Tibial nerve (tissue), 4 donors: ENCODE measurements at regions not wholly inside any gene's neighbourhood (a gene's known extent, or its start where the extent isn't known, plus 50 kb on each side); places are given as distances from the start of the nearest gene placed in this dataset.

Experiments
- DNase-seq, 2 donors: peaks; one replicate each; pipeline ENCODE4 v3.0.0-alpha.2; 2019; ENCODE audit warnings: low spot score in 2 of 2
- H3K27ac ChIP-seq, 4 donors: fragments of 200-600 bp; sonication (generic) in 3 of 4; one replicate each; pipeline ENCODE4 v1.5.1; 2017 to 2019; ENCODE audit warnings: mild to moderate bottlenecking in 1 of 4
- H3K27me3 ChIP-seq, 2 donors: fragments of 200-600 bp; sonication (generic) in 1 of 2; one replicate each; pipeline versions ENCODE4 v1.5.1 to v1.6.0; 2017 to 2019
- H3K36me3 ChIP-seq, 3 donors: fragments of 200-600 bp; sonication (generic); one replicate each; pipeline ENCODE4 v1.5.1; 2018 to 2019
- H3K4me1 ChIP-seq, 4 donors: fragments of 200-600 bp; sonication (generic) in 3 of 4; one replicate each; pipeline ENCODE4 v1.5.1; 2017 to 2019
- H3K4me3 ChIP-seq, 4 donors: fragments of 200-600 bp; sonication (generic) in 3 of 4; one replicate each; pipeline ENCODE4 v1.5.1; 2017 to 2019; ENCODE audit warnings: mild to moderate bottlenecking in 1 of 4, moderate library complexity in 1 of 4
- H3K9me3 ChIP-seq, 4 donors: fragments of 200-600 bp; sonication (generic) in 3 of 4; one replicate each; pipeline ENCODE4 v1.5.1; 2017 to 2019
- CTCF ChIP-seq, 5 experiments: fragments of 200-600 bp in 3 of 5; fragments of 450-650 bp in 2 of 5; sonication (generic) in 3 of 5; IDR thresholded peaks; one replicate each; pipeline ENCODE4 v1.5.1; 2016 to 2019; ENCODE audit warnings: antibody characterized with exemption in 5 of 5, mild to moderate bottlenecking in 3 of 5, moderate library complexity in 2 of 5
- EP300 ChIP-seq, 2 donors: sonication (generic); formaldehyde crosslinking; IDR thresholded peaks; one replicate each; pipeline ENCODE4 v1.6.1; 2017; ENCODE audit warnings: antibody characterized with exemption in 2 of 2, mild to moderate bottlenecking in 1 of 2
- POLR2A ChIP-seq, 2 donors: fragments of 450-650 bp; IDR thresholded peaks; one replicate each; pipeline ENCODE4 v1.6.1; 2017; ENCODE audit warnings: antibody characterized with exemption in 2 of 2, mild to moderate bottlenecking in 2 of 2, moderate library complexity in 2 of 2
- WGBS, 2 donors: methylation state at CpG; one replicate each; pipeline ENCODE4 v1.1.5; 2018; 5-methylcytosine and 5-hydroxymethylcytosine counted together

DNA sequence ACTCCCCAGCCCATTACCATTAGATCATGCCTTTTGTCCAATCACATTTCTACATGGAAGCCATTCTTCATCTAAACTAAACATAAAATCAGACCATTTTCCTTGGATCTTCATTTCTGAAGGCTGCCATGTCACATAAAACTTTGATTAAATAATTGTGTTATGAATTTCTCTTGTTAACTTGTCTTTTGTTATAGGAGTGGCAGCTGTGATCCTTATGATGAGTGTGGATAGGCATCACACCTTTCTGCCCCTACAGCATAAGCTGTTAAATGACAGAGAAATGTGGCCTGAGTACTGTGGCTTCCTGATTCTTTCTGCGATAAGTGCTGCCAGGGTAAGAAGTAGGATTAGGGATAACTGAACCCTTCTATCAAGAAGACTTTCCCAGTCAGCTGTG is 247.1 kb upstream of the MOCS1 start:
- no peak for DNase-seq
- no peaks in the 10 kb centered on the region for H3K27me3 ChIP-seq
- H3K27ac ChIP-seq, result no peak overlapping the region
- H3K4me1 ChIP-seq, result no peaks in the 10 kb centered on the region
- no peaks in the 10 kb centered on the region for H3K36me3 ChIP-seq
- H3K9me3 ChIP-seq, result peaks cover 0 to 16% (median 5%) of the 10 kb centered on the region in 4 donors
- no peak overlapping the region for H3K4me3 ChIP-seq
- 95 to 100% methylated on average over 1 of the region's 1 CpG for WGBS, 2 donors
- TF ChIP-seq CTCF (IDR thresholded peaks at IDR 0.05) (no peak), EP300 (IDR thresholded peaks at IDR 0.05) (no peak), POLR2A (IDR thresholded peaks at IDR 0.05) (no peak)

- 80 to 82% methylated on average over 3 of the region's 3 CpGs for WGBS, 2 donors
These were observed 246.0 kb upstream of the MOCS1 start for GRCh38 chr6:40180271-40180670.

DNA sequence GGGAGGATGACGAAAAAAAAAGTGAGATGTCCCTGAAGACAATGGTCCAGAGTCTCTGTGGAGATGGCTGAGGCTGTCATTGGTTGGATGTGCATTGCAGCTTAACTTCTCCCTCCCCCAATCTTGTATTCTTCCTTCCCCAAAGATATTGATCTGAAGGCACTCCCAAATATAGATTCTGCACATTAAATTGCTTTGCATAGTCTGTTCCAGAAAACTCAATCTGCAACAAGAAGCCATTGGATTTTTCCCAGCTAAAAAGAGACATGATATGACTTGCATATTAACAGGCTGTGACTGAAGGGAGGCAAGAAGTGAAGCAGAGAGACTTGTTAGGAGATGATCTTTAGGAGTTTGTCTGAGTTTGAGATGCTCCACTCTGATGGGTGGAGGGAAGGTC is 245.2 kb upstream of the MOCS1 start:
- Histone ChIP-seq H3K4me1 (no peaks in the 10 kb centered on the region), H3K27ac (no peak overlapping the region), H3K27me3 (peaks cover 0 to 5% of the 10 kb centered on the region in 2 donors), H3K36me3 (no peaks in the 10 kb centered on the region), H3K9me3 (peaks cover 0 to 16% (median 5%) of the 10 kb centered on the region in 4 donors), H3K4me3 (no peak overlapping the region)
- WGBS, 2 donors, result 57 to 68% methylated on average over 1 of the region's 1 CpG
- DNase-seq, result no peak
- TF ChIP-seq EP300 (IDR thresholded peaks at IDR 0.05), result no peak
- TF ChIP-seq POLR2A (IDR thresholded peaks at IDR 0.05), result no peak
- no peak for TF ChIP-seq CTCF (IDR thresholded peaks at IDR 0.05)

More at GRCh38 chr6:40180271-40180670, 246.0 kb upstream of the MOCS1 start:
- Histone ChIP-seq H3K36me3 (no peaks in the 10 kb centered on the region), H3K27ac (no peak overlapping the region), H3K4me1 (no peaks in the 10 kb centered on the region), H3K9me3 (peaks cover 0 to 16% (median 5%) of the 10 kb centered on the region in 4 donors), H3K27me3 (peaks cover 0 to 5% of the 10 kb centered on the region in 2 donors), H3K4me3 (no peak overlapping the region)
- no peak for TF ChIP-seq POLR2A (IDR thresholded peaks at IDR 0.05)
- no peak for TF ChIP-seq CTCF (IDR thresholded peaks at IDR 0.05)
- no peak for TF ChIP-seq EP300 (IDR thresholded peaks at IDR 0.05)
- DNase-seq, result no peak

DNA sequence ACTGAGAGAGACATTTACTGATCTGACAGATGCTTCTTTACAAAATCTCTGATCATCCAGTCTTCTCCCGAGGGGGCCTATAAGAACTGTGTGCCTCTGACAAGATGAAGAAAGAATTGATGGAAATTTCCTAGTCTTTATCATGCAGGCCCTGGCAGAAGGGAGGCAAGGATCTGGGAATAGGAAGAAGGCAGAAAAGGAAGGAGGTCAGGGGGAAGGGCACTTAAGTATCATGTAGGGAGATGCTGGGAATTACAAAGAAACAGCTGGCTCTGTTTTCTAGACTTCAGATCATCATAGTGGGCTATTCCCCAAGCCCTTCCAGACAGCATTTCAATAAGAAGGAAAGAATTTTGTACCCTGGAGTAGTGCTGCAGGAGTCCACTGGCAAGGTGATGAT is 243.3 kb upstream of the MOCS1 start:
- H3K27ac ChIP-seq, result no peak overlapping the region
- DNase-seq, result no peak
- peaks cover 0 to 5% of the 10 kb centered on the region in 2 donors for H3K27me3 ChIP-seq
- H3K9me3 ChIP-seq, result peaks cover 0 to under 1% (median 0%) of the 10 kb centered on the region in 4 donors
- H3K4me1 ChIP-seq, result no peaks in the 10 kb centered on the region
- 83 to 90% methylated on average over 1 of the region's 1 CpG for WGBS, 2 donors
- H3K4me3 ChIP-seq, result no peak overlapping the region
- no peaks in the 10 kb centered on the region for H3K36me3 ChIP-seq
- TF ChIP-seq CTCF (IDR thresholded peaks at IDR 0.05), result no peak
- TF ChIP-seq POLR2A (IDR thresholded peaks at IDR 0.05), result no peak
- TF ChIP-seq EP300 (IDR thresholded peaks at IDR 0.05), result no peak

DNA sequence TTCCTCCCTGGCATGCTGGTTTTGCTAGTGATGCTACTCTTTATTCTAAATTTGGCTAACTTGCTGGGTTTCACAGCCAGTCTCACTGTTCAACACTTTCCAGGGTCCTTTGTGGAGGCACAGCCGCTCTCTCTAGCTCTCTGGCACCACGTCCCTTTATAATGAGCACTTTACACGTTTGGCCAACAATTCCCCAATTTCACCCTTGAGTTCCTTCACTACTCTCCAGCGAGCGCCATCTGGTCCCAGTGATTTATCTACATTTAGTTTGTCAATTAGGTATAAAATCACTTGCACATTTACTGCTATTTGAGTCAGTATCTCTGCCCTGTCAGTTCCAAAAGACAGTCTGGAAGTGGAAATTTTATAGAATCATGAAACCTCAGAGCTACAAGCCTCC is 241.9 kb upstream of the MOCS1 start:
- no peak overlapping the region for H3K4me3 ChIP-seq
- peaks cover 0 to 5% of the 10 kb centered on the region in 2 donors for H3K27me3 ChIP-seq
- no peaks in the 10 kb centered on the region for H3K4me1 ChIP-seq
- TF ChIP-seq EP300 (IDR thresholded peaks at IDR 0.05) (no peak), CTCF (IDR thresholded peaks at IDR 0.05) (no peak), POLR2A (IDR thresholded peaks at IDR 0.05) (no peak)
- H3K27ac ChIP-seq, result no peak overlapping the region
- no peaks in the 10 kb centered on the region for H3K36me3 ChIP-seq
- no peaks in the 10 kb centered on the region for H3K9me3 ChIP-seq
- no peak for DNase-seq
- WGBS, 2 donors, result 70 to 73% methylated on average over 5 of the region's 5 CpGs
